Natural killer cell treated with Interleukin-12 subunit alpha and Interleukin-12 subunit beta and Interleukin-15 and Interleukin-18, amount 100 ng/mL, for 72 hours (primary cell): ENCODE measurements at regions not wholly inside any gene's neighbourhood (a gene's known extent, or its start where the extent isn't known, plus 50 kb on each side); places are given as distances from the start of the nearest gene placed in this dataset.
"Not testable (repeated sequence)": the region's sequence is repeated elsewhere in the genome, so short reads cannot be mapped to it uniquely, and the experiment has no call there.

Experiments used
- ATAC-seq, 2 donors: fragments of 150-1000 bp; cut with Tn5 transposase in 1 of 2; sonication (Bioruptor Pico), chemical (Tn5 transposase) in 1 of 2; 2 replicates each; pipeline ENCODE4 v1.10.0; 2021
- DNase-seq: peaks from one replicate; pipeline ENCODE4 v3.0.0; 2022; ENCODE audit warnings: low spot score
- H3K27ac Mint-ChIP-seq, 2 donors: 1 replicate in 1 of 2; 2 replicates in 1 of 2; pipeline ENCODE4 v1.8.0; 2022; ENCODE audit warnings: mixed read lengths in 2 of 2, mild to moderate bottlenecking in 1 of 2, moderate library complexity in 1 of 2
- H3K27me3 Mint-ChIP-seq, 2 donors: 1 replicate in 1 of 2; 2 replicates in 1 of 2; pipeline ENCODE4 v1.8.0; 2022; ENCODE audit warnings: mixed read lengths in 2 of 2
- H3K36me3 Mint-ChIP-seq: one replicate; pipeline ENCODE4 v1.8.0; 2022; ENCODE audit warnings: mixed read lengths
- H3K4me1 Mint-ChIP-seq, 2 donors: 1 replicate in 1 of 2; 2 replicates in 1 of 2; pipeline ENCODE4 v1.8.0; 2022; ENCODE audit warnings: low read depth in 2 of 2, mixed read lengths in 2 of 2, mild to moderate bottlenecking in 1 of 2
- H3K4me3 Mint-ChIP-seq: one replicate; pipeline ENCODE4 v1.8.0; 2022; ENCODE audit warnings: mixed read lengths
- H3K9me3 Mint-ChIP-seq: 2 replicates; pipeline ENCODE4 v1.8.0; 2022; ENCODE audit warnings: mixed read lengths

GRCh38 chr21:27326301-27326700 lies 359.4 kb upstream of the ADAMTS5 start:
- peaks cover 5% of the 10 kb centered on the region for H3K9me3 Mint-ChIP-seq
- ATAC-seq: no peak
- no peak for DNase-seq
- H3K36me3 Mint-ChIP-seq: no peaks in the 10 kb centered on the region
- H3K4me3 Mint-ChIP-seq: no peak overlapping the region
- no peaks in the 10 kb centered on the region for H3K27me3 Mint-ChIP-seq
- H3K4me1 Mint-ChIP-seq: no peaks in the 10 kb centered on the region
- H3K27ac Mint-ChIP-seq: no peak overlapping the region

- Mint-ChIP-seq H3K27ac (no peak overlapping the region), H3K9me3 (peaks cover 6% of the 10 kb centered on the region), H3K27me3 (no peaks in the 10 kb centered on the region), H3K36me3 (no peaks in the 10 kb centered on the region), H3K4me1 (no peaks in the 10 kb centered on the region), H3K4me3 (no peak overlapping the region)
- no peak for ATAC-seq
- no peak for DNase-seq
Measured at GRCh38 chr21:27323331-27323730, 356.4 kb upstream of the ADAMTS5 start.

GRCh38 chr21:27321791-27322190 lies 354.9 kb upstream of the ADAMTS5 start:
- Mint-ChIP-seq H3K27ac (no peak overlapping the region), H3K36me3 (no peaks in the 10 kb centered on the region), H3K9me3 (peaks cover 6% of the 10 kb centered on the region), H3K4me3 (no peak overlapping the region), H3K4me1 (no peaks in the 10 kb centered on the region), H3K27me3 (no peaks in the 10 kb centered on the region)
- no peak for ATAC-seq
- no peak for DNase-seq

- DNase-seq: no peak
- no peak overlapping the region for H3K4me3 Mint-ChIP-seq
- H3K4me1 Mint-ChIP-seq: no peaks in the 10 kb centered on the region
- peaks cover 12% of the 10 kb centered on the region for H3K9me3 Mint-ChIP-seq
- no peaks in the 10 kb centered on the region for H3K27me3 Mint-ChIP-seq
- no peak overlapping the region for H3K27ac Mint-ChIP-seq
- H3K36me3 Mint-ChIP-seq: no peaks in the 10 kb centered on the region
- no peak for ATAC-seq
Measured at GRCh38 chr21:27320868-27321267, 354.0 kb upstream of the ADAMTS5 start.

- not testable (repeated sequence) for H3K27ac Mint-ChIP-seq, H3K4me3 Mint-ChIP-seq, DNase-seq, H3K4me1 Mint-ChIP-seq, H3K36me3 Mint-ChIP-seq, H3K27me3 Mint-ChIP-seq, ATAC-seq
- H3K9me3 Mint-ChIP-seq: peaks cover 19% of the 10 kb centered on the region
Measured at GRCh38 chr21:27317601-27318000, 350.7 kb upstream of the ADAMTS5 start.

- Mint-ChIP-seq H3K9me3 (peaks cover 20% of the 10 kb centered on the region), H3K27ac (no peak overlapping the region), H3K4me3 (no peak overlapping the region), H3K27me3 (no peaks in the 10 kb centered on the region), H3K4me1 (no peaks in the 10 kb centered on the region), H3K36me3 (no peaks in the 10 kb centered on the region)
- DNase-seq (no peak), ATAC-seq (no peak)
Measured at GRCh38 chr21:27315373-27315772, 348.5 kb upstream of the ADAMTS5 start.

- Mint-ChIP-seq H3K36me3 (no peaks in the 10 kb centered on the region), H3K9me3 (peaks cover 18% of the 10 kb centered on the region), H3K4me3 (no peak overlapping the region), H3K27me3 (no peaks in the 10 kb centered on the region), H3K4me1 (no peaks in the 10 kb centered on the region), H3K27ac (no peak overlapping the region)
- ATAC-seq (no peak), DNase-seq (no peak)
Measured at GRCh38 chr21:27314131-27314530, 347.2 kb upstream of the ADAMTS5 start.

GRCh38 chr21:27306791-27307775 lies 340.2 kb upstream of the ADAMTS5 start:
- Mint-ChIP-seq H3K4me3 (no peak overlapping the region), H3K36me3 (no peaks in the 10 kb centered on the region), H3K27me3 (no peaks in the 10 kb centered on the region), H3K27ac (no peak overlapping the region), H3K4me1 (no peaks in the 10 kb centered on the region), H3K9me3 (peaks cover 22% of the 10 kb centered on the region)
- DNase-seq (no peak), ATAC-seq (no peak)

- Mint-ChIP-seq H3K4me3 (no peak overlapping the region), H3K27ac (no peak overlapping the region), H3K9me3 (peaks cover 20% of the 10 kb centered on the region), H3K4me1 (no peaks in the 10 kb centered on the region), H3K36me3 (no peaks in the 10 kb centered on the region), H3K27me3 (no peaks in the 10 kb centered on the region)
- no peak for DNase-seq
- no peak for ATAC-seq
Measured at GRCh38 chr21:27306206-27306605, 339.3 kb upstream of the ADAMTS5 start.

- DNase-seq: no peak
- Mint-ChIP-seq H3K4me1 (no peaks in the 10 kb centered on the region), H3K27ac (no peak overlapping the region), H3K36me3 (no peaks in the 10 kb centered on the region), H3K9me3 (peaks cover 4% of the 10 kb centered on the region), H3K4me3 (no peak overlapping the region), H3K27me3 (no peaks in the 10 kb centered on the region)
- no peak for ATAC-seq
Measured at GRCh38 chr21:27301220-27301619, 334.3 kb upstream of the ADAMTS5 start.

GRCh38 chr21:27300770-27301169 lies 333.9 kb upstream of the ADAMTS5 start:
- no peak overlapping the region for H3K4me3 Mint-ChIP-seq
- H3K36me3 Mint-ChIP-seq: no peaks in the 10 kb centered on the region
- peaks cover 6% of the 10 kb centered on the region for H3K9me3 Mint-ChIP-seq
- H3K27ac Mint-ChIP-seq: no peak overlapping the region
- DNase-seq: no peak
- H3K27me3 Mint-ChIP-seq: no peaks in the 10 kb centered on the region
- no peaks in the 10 kb centered on the region for H3K4me1 Mint-ChIP-seq
- no peak for ATAC-seq

- H3K9me3 Mint-ChIP-seq: peaks cover 8% of the 10 kb centered on the region
- H3K27ac Mint-ChIP-seq: no peak overlapping the region
Measured at GRCh38 chr21:27298465-27298864, 331.6 kb upstream of the ADAMTS5 start.

GRCh38 chr21:27293239-27293638 lies 326.4 kb upstream of the ADAMTS5 start:
- ATAC-seq: no peak
- Mint-ChIP-seq H3K36me3 (peaks cover 8% of the 10 kb centered on the region), H3K27me3 (no peaks in the 10 kb centered on the region), H3K4me1 (no peaks in the 10 kb centered on the region), H3K9me3 (peaks cover 15% of the 10 kb centered on the region), H3K4me3 (no peak overlapping the region), H3K27ac (no peak overlapping the region)
- DNase-seq: no peak

More at GRCh38 chr21:27298465-27298864, 331.6 kb upstream of the ADAMTS5 start:
- Mint-ChIP-seq H3K27me3 (no peaks in the 10 kb centered on the region), H3K36me3 (peaks cover 4% of the 10 kb centered on the region), H3K4me1 (no peaks in the 10 kb centered on the region), H3K4me3 (no peak overlapping the region)
- DNase-seq (no peak), ATAC-seq (no peak)

- no peak for ATAC-seq
- H3K9me3 Mint-ChIP-seq: peaks cover 15% of the 10 kb centered on the region
- peaks cover 8% of the 10 kb centered on the region for H3K36me3 Mint-ChIP-seq
- no peak for DNase-seq
- H3K27me3 Mint-ChIP-seq: no peaks in the 10 kb centered on the region
- no peak overlapping the region for H3K27ac Mint-ChIP-seq
- H3K4me1 Mint-ChIP-seq: no peaks in the 10 kb centered on the region
- H3K4me3 Mint-ChIP-seq: no peak overlapping the region
Measured at GRCh38 chr21:27292783-27293182, 325.9 kb upstream of the ADAMTS5 start.
